Panc1 (cell line): ENCODE measurements at regions not wholly inside any gene's neighbourhood (a gene's known extent, or its start where the extent isn't known, plus 50 kb on each side); places are given as distances from the start of the nearest gene placed in this dataset.

ENCODE experiments used
- ATAC-seq: fragments of 200-7000 bp; cut with Tn5 transposase; 2 replicates; pipeline ENCODE4 v1.9.1; 2020; ENCODE audit warnings: mild to moderate bottlenecking, moderate library complexity
- BruUV-seq: library from RNA; stranded (reverse); fragments of 400-500 nt; replicated peaks from 2 replicates; lab custom pipeline; 2021; lab: Mats Ljungman, UMichigan
- CTCF ChIA-PET: fragments of 300-600 bp; sonication (Branson Sonifier 250); formaldehyde crosslinking; loops from one replicate; lab custom pipeline; 2022; ENCODE audit warnings: antibody characterized with exemption; lab: Charles Lee
- POLR2A ChIA-PET: fragments of 300-600 bp; sonication (Branson Sonifier 250); formaldehyde crosslinking; loops from one replicate; lab custom pipeline; 2022; ENCODE audit warnings: antibody characterized with exemption; lab: Charles Lee
- DNase-seq: peaks from one replicate; pipeline ENCODE4 v3.0.0-alpha.2; 2010; ENCODE audit warnings: low read depth, low spot score
- H3K27ac ChIP-seq: 2 replicates; pipeline ENCODE4 v1.5.1; 2011; ENCODE audit warnings: mild to moderate bottlenecking, low read length, inconsistent platforms
- H3K27me3 ChIP-seq: fragments of 200-500 bp; sonication (Bioruptor generic); 2 replicates; pipeline ENCODE4 v1.6.0; 2014; ENCODE audit warnings: low read length, inconsistent platforms; ENCODE audit not compliant: control insufficient read depth, insufficient read depth
- H3K36me3 ChIP-seq: fragments of 200-500 bp; sonication (Bioruptor generic); 2 replicates; pipeline ENCODE4 v1.5.1; 2014; ENCODE audit warnings: inconsistent platforms, mild to moderate bottlenecking, low read length, moderate library complexity; ENCODE audit not compliant: control insufficient read depth, insufficient read depth
- H3K4me1 ChIP-seq: 2 replicates; pipeline ENCODE4 v1.5.1; 2011; ENCODE audit warnings: inconsistent platforms, mild to moderate bottlenecking, low read length, moderate library complexity; ENCODE audit not compliant: control insufficient read depth, insufficient read depth
- H3K4me3 ChIP-seq, 2 experiments: 2 replicates each; pipeline ENCODE4 v1.5.1; 2011 to 2012; ENCODE audit warnings: low read depth in 2 of 2, low read length in 2 of 2, mild to moderate bottlenecking in 2 of 2, inconsistent platforms in 1 of 2, moderate library complexity in 1 of 2
- H3K9me3 ChIP-seq: fragments of 200-500 bp; sonication (Bioruptor generic); 2 replicates; pipeline ENCODE4 v1.5.1; 2014; ENCODE audit warnings: low read depth, mild to moderate bottlenecking, inconsistent platforms, low read length, moderate library complexity; ENCODE audit not compliant: control insufficient read depth, insufficient read depth
- CTCF ChIP-seq: fragments of 450-650 bp; IDR thresholded peaks from 2 replicates; pipeline ENCODE4 v1.5.1; 2017; ENCODE audit warnings: mild to moderate bottlenecking
- POLR2AphosphoS5 ChIP-seq: IDR thresholded peaks from 2 replicates; pipeline ENCODE4 v1.6.1; 2012; ENCODE audit warnings: mild to moderate bottlenecking, low read depth, low read length, moderate library complexity
- REST ChIP-seq, 2 experiments: IDR thresholded peaks; 2 replicates each; pipeline ENCODE4 v1.6.1; 2011 to 2012; ENCODE audit warnings: low read depth in 2 of 2, control low read depth in 1 of 2, low read length in 1 of 2, mild to moderate bottlenecking in 1 of 2, moderate library complexity in 1 of 2; ENCODE audit not compliant: insufficient read depth in 1 of 2
- SIN3A ChIP-seq: IDR thresholded peaks from 2 replicates; pipeline ENCODE4 v1.6.1; 2012; ENCODE audit warnings: low read depth, mild to moderate bottlenecking, low read length, moderate library complexity, borderline replicate concordance; ENCODE audit not compliant: insufficient read depth
- TCF7L2 ChIP-seq: IDR thresholded peaks from 2 replicates; pipeline ENCODE4 v1.6.1; 2011; ENCODE audit warnings: mild to moderate bottlenecking, low read depth, low read length, inconsistent platforms
- in situ Hi-C: cut with HindIII; loops from 2 replicates; pipeline ENCODE4 v1.10.0; 2016; ENCODE audit warnings: low sequenced_read_pairs, low pct_unique_long_range_greater_than_20kb
- intact Hi-C: fragments of 100-400 bp; cut with micrococcal nuclease; formaldehyde crosslinking; loops from one replicate; pipeline ENCODE4 v1.10.0; 2022; ENCODE audit not compliant: unreplicated experiment

- no peaks in the 10 kb centered on the region for H3K9me3 ChIP-seq
- no peak overlapping the region for H3K4me3 ChIP-seq
- in situ Hi-C loops = no loop called here
- H3K27me3 ChIP-seq = peaks cover 5% of the 10 kb centered on the region
- CTCF ChIA-PET = no interaction called here
- ATAC-seq (no peak), DNase-seq (no peak)
- POLR2A ChIA-PET = no interaction called here
- no peaks in the 10 kb centered on the region for H3K4me1 ChIP-seq
- BruUV-seq = no TSS peak
- no peak overlapping the region for H3K27ac ChIP-seq
- intact Hi-C loops = no loop called here
- no peaks in the 10 kb centered on the region for H3K36me3 ChIP-seq
- TF ChIP-seq SIN3A (no peak), REST (IDR thresholded peaks at IDR 0.05; ENCODE audit: insufficient read depth in 1 of 2, low read depth in 2 of 2, low read length in 1 of 2) (no peak), CTCF (no peak), POLR2AphosphoS5 (no peak), TCF7L2 (no peak)
Observed at GRCh38 chr14:96671218-96671617, 126.0 kb upstream of the VRK1 start.

GRCh38 chr14:96673706-96674105 lies 123.5 kb upstream of the VRK1 start:
- TF ChIP-seq SIN3A (no peak), POLR2AphosphoS5 (no peak), REST (IDR thresholded peaks at IDR 0.05; ENCODE audit: insufficient read depth in 1 of 2, low read depth in 2 of 2, low read length in 1 of 2) (no peak), CTCF (no peak), TCF7L2 (no peak)
- no peaks in the 10 kb centered on the region for H3K9me3 ChIP-seq
- no peak overlapping the region for H3K4me3 ChIP-seq
- POLR2A ChIA-PET = no interaction called here
- intact Hi-C loops = no loop called here
- CTCF ChIA-PET = no interaction called here
- no peak overlapping the region for H3K27ac ChIP-seq
- BruUV-seq = no TSS peak
- ATAC-seq (no peak), DNase-seq (no peak)
- in situ Hi-C loops = no loop called here
- H3K36me3 ChIP-seq = no peaks in the 10 kb centered on the region
- no peaks in the 10 kb centered on the region for H3K4me1 ChIP-seq
- no peaks in the 10 kb centered on the region for H3K27me3 ChIP-seq
